22Rv1 (cell line): ENCODE measurements at regions not wholly inside any gene's neighbourhood (a gene's known extent, or its start where the extent isn't known, plus 50 kb on each side); places are given as distances from the start of the nearest gene placed in this dataset.

ENCODE experiments used
- CTCF ChIP-seq: fragments of 450-650 bp; IDR thresholded peaks from 2 replicates; pipeline ENCODE4 v1.5.1; 2017; ENCODE audit warnings: mild to moderate bottlenecking
- ZFX ChIP-seq: fragments of 450-650 bp; IDR thresholded peaks from 2 replicates; pipeline ENCODE4 v1.6.1; 2017; ENCODE audit warnings: antibody characterized with exemption, borderline replicate concordance

GRCh38 chrX:7680181-7680580 lies 162.8 kb upstream of the VCX start:
- no peak for TF ChIP-seq CTCF
- TF ChIP-seq ZFX = no peak
